CD4-positive, alpha-beta T cell treated with Interleukin-6 for 4 hours (primary cell): ENCODE measurements at regions not wholly inside any gene's neighbourhood (a gene's known extent, or its start where the extent isn't known, plus 50 kb on each side); places are given as distances from the start of the nearest gene placed in this dataset.

Source experiments
- DNase-seq: peaks from one replicate; pipeline ENCODE4 v3.0.0-alpha.2; 2020; ENCODE audit warnings: mixed read lengths

DNA sequence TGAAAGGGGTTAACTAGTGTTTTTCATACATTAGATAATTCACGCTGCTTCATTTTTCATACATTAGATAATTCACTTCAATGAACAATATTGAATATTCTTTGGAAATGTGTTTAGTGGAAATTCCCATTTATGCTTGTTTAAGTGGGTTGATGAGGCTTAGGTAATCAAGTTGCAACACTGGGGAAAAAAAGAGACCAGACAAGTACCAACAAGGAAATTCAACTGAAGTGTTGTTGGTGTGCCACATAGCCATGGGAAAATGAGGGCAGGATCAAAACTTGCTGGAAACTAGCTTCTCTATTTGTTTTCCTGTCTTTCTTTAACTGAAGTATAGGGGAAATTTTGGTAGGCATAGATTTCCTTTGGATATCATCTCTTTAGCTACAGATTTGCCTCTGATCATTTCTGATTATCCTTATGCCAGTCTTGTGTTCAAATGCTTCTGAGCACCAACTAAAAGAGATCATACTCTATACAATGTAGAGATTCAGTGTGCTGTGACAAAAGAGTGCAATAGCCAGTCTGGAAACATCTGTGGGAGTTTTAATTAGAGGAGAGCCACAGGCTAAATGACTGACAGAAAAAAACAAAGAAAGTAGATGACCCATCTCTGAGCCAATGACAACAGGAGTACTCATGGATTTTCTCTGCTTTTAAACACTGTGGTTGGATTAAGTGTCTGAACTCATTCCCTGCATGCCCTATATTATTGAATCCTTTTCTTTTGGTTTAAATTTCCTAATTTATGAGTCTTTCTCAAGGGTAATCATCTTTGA lies 67.6 kb upstream of the CTSC start:
- DNase-seq, result no peak

DNA sequence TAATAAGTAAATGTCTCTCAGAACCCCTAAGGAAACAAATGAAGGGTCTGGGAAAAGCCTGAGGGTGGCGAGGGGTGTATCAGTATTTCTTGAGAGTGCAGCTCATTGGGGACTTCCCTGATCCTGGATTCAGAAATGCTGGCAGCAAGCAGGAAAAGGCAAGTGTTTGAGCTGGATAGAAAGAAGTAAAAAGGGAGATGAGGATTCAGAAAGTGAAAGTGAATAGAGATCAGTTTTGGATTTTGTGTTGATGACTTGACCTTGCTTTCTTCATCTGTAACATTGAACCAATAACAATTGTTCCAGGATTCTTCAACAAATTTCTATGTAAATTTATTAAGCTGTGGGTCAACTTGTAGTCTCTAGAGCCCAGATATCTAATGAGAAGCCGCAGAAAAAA lies 66.9 kb upstream of the CTSC start:
- no peak for DNase-seq

DNA sequence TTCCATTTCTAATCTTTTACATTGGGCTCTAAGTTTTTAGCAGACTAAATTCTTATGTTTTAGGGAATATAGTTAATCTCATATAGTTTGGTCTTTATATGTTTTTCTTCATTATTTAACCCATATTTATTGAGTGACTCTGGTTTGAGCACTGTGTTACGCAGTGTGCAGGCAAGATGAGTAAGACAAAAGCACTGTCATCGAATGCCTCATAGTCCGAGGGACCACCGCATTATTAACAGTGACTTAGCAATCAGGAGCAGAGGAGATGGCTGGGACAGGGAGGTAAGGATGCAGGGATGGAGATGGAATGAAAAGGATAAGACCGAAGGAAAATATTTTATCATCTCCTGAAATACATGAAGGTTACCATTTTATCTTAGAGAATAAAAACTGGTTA lies 65.2 kb upstream of the CTSC start:
- no peak for DNase-seq

DNA sequence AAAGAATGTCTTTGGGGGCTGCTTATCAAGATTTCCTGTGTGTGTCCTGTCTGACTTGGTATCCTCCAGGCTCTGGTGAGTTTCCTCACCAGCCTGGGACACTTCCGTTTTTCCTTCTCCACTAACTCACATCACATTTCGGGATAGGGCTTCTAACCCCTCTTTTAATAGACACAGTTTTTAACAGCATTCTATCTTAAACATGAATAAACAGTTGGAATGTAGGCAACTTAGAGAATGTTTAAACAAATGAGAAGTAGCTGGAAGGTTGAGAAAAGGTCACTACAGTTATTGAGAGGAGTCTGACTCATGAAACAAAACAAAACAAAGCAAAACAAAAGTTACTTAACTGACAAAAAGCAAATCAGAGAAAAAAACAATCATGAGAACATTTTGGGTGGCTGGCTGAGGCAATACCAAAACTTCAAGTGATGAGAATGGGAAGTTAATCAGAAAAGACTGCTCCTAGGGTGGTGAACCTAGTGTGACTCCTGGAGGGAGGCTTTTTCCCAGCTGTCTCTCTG lies 64.7 kb upstream of the CTSC start:
- no peak for DNase-seq

DNA sequence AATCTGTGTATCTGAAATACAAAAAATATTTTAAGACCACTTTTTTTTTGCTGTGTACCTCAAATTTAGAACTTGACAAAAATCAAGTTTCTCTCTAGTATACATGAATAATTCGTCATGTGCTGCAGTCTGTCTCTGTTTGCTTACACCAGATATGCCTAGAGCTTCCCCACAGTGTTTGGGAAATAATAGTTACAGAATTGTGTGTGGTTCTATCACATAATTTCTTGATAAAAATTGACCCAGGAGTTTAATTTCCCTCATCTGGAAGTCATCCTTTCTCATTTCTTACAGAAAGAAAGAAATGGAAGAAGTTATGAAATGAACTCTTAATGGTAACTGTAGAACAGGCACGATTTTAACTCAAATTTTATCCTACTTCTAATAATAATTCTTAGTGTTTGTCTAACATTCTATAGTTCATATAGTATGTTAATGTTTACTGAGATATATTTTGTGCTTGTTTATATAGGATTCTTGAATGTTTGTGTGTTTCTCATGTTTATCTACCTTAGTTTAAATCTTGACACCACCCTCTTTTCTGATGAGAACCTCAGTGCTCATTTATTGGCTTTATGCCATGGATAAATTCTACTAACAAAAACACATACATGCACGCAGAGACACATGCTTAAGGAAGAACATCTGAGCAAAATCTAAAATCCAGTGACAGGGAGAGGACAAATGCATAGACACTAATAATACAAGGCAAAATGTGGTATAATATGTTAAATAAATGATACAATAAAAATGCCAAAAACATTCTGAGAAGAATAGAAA lies 61.4 kb upstream of the CTSC start:
- no peak for DNase-seq

DNA sequence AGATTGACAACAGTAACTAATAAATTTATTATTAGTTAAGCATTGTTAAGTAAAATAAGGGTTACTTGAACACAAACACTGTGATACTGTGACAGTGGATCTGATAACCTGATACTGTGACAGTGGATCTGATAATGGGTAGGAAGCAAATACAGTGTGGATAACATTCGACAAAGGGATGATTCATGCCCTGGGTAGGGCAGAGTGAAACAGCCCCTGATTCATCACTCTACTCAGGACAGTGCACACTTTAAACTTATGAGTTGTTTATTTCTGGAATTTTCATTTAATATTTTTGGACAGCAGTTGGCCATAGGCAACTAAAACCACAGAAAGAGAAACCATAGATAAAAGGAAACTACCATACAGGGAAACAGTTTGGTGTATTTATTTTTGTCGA lies 60.8 kb upstream of the CTSC start:
- no peak for DNase-seq

DNA sequence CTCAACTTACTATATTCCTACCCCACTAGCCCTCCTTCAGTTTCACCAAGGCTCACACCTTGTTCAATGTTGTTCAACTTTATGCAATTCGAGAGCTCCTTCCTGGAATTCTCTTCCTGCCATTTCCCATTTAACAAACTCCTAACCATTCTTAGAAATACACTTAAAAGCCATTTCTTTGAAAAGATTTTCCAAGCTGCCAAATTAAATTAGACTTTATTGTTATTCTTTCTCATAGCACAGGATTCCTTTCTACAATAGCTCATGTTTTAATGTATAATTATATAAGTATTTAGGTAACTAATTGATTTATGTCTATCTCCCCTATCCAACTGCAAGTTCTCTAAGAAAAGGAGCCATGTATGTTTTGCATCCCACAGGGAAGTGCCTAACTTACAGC lies 52.7 kb upstream of the CTSC start:
- DNase-seq, result no peak

DNA sequence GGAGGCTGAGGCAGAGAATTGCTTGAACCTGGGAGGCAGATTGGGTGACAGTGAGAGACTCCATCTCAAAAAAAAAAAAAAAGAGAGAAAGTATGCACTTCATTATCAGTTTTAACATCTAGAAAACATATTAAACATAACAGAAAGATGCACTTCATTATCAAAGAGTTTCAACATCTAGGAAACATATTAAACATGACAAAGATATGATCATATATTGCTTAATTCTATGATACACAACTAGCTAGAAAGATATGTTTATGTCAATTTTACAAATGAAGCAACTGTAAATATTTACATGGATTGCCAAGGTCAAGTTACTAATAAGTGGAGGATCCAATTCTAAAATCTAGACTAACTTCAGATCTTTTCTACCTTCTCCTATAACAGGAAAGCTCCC lies 50.4 kb upstream of the CTSC start:
- no peak for DNase-seq
